GM21723 (cell line): ENCODE measurements at regions not wholly inside any gene's neighbourhood (a gene's known extent, or its start where the extent isn't known, plus 50 kb on each side); places are given as distances from the start of the nearest gene placed in this dataset.

Experiments
- ATAC-seq: cut with Tn5 transposase; IDR thresholded peaks from one replicate; pipeline ENCODE4 v1.9.1; 2021; ENCODE audit warnings: mild to moderate bottlenecking, moderate library complexity; ENCODE audit not compliant: unreplicated experiment

DNA sequence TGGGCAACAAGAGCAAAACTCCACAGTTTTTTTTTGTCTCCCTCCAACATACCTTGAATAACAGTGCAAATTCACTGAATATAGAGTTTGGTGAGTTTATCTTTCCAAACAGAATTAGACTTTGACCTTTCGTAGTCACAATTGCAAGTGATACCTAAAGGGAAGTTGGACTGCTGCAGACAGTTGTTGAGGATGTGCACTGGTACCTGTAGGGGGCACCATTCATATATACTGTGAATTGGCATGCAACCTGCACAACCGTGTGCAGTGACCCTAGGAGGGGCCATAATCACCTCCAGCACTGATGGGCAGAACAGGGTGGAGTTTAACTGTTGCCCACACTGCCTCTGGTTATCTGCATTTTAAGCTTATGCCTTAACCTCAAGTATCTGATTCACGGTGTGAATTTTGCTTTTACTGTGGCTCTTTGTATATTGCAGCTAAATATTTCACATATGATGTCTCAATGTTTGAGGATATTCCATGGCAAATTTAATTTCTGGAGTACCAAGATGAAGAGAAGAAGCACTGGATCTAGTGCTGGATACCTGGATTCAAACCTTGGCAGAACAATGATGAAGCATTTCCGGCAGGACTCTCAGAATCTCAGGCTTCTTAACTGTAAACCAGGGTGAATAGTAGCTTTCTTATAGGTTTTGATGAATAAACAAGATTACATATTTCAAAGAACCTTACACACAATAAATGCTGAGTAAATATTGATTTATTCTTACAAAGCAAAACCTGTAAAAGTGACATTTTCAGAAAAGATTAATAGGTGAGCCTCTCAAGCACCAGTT lies 144.3 kb downstream of the ACTBL2 start:
- ATAC-seq = peak; percentile 70

DNA sequence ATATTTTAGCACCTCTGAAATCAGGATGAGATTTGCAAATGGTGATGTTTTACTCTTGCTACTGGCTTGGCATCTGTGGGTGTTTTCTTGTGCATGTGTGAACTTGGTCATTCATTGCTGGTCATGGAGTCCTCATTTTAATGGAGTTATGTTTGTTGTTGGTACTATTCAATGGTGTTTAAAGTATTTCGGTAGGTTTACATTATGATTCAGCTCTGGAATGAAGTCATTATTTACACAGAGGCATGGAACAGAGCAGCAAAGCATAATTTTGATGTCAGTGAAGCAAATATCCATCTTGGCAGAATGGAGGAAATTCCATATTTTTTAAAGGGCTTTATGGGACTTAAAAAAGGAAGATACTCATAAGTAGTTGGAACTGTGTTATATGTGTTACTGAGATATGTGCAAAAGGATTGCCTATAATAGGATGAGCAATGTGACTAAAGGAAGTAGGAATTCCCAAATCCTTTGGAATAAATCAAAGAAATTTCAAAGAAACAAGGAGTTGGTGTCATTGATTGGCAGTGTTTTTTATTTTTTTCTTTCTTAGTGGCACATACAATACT lies 147.4 kb downstream of the ACTBL2 start:
- no peak for ATAC-seq

DNA sequence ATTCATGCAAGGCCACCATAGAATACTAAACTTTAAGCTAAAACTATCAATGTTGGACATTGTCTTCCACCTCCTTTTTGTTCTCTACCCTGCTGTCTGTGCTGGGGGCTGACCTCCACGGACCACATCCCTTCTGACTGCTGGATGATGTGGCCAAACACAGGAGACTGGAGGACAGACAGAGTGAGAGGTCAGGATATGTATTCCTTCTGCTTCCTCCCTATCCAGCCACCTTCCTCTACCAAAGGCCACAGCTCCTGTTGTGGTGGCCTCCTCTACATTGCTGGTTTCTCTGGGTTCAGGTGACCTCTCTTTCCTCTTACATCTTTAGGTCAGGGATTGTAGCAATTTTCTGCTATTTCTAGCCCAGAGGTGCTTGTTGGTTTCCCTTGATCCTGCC lies 148.1 kb downstream of the ACTBL2 start:
- ATAC-seq = no peak

DNA sequence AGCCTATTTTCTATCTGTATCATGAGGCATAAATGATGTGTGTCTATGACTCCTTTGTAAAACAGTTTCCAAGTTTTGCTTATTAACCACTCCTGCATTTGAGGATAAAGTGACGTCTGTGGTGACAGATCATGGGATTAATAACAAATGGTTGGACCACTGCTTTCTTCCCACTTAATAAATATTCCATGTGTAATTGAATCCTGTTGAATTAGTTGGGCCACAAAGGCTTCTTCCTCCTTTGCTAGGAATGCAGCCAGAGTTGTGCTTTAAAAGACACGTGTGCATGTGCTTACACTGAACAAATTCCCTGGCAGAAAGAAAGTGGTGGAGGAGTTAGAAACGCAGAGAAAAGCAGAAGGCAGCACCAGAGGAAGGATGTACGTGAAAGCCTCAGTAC lies 150.2 kb downstream of the ACTBL2 start:
- no peak for ATAC-seq

DNA sequence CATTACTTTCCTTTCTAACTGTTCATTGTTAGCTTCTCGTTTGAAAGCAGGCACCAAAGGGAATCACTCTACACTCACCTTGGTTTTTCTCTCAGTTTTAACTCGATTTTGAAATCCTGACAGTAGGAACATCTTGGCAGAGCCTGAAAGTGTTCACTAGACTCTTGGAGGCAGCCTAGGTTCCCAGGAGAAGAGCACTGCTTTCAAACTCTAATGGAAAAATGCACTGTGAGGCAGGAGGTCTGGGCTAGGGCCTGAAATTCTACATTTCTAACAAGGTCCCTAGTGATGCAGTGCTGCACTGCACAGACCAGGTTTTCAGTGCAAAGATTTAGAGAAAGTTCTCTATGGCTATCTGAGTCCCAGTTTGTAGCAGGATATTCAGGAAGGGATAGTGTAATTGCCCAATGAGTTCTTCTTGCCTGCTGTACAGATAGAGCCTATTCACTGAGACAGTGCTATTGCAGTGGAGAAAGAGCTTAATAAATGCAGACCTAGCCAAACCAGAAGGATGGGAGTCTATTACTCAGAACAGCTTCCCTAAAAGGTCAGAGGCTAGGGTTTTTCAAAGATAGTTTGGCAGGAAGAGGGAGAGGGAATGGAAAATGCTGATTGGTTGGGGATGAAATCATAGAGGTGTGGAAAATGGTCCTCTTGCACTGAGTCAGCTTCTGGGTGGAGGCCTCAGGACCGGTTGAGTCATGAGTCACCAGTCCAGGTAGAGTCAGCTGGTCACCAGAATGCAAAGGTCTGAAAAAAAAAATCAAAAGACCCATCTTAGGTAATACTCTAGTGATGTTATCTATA lies 153.9 kb downstream of the GPBP1 start:
- no peak for ATAC-seq

DNA sequence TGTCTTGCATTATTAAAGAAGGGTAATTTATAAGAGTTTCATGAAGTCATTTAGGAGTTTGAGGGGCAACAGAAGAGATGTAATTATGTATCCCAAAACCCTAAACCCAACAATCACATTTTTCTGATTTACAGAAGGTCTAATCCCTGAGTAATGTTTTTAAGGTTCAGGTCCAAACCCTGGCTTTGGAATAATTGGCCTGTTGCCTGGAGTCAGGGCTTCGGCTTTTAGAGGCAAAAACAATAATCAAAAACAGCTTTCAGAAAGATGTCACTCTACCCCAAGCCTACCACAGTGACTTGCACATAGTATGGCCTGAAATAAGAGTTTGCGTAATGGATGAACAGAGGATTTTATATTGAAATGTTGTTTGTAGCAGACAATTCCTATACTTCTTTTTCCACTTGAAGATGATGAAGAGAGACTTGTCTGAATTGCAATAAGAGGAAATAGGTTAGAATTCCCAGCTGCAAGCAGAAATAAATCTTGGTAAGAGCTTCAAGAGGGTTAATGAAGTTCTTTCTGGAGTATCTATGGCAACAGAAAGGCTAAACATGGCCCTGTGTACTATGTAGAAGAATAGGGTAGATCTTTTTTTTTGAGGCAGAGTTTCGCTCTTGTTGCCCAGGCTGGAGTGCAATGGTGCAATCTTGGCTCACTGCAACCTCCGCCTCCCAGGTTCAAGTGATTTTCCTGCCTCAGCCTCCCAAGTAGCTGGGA lies 152.0 kb downstream of the GPBP1 start:
- ATAC-seq = no peak

DNA sequence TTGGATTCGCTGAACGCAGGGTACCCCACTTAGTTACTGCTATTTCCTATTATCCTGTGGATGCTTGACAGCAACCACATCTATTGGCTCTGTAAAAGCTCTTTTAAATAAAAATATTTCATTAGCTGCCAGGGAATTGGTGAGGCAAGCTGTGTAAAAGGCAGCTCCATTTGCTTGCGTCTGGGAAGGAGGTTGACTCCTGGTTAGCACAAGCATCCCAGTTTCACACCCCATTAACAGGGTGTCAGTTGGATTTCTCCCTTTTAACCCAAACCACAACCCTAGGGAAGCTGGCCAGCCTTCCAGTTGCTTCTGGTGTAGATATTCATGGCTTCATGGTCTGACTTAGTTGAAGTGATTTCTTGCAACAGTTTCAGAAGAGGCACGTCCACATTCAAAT lies 151.0 kb downstream of the GPBP1 start:
- ATAC-seq = no peak

DNA sequence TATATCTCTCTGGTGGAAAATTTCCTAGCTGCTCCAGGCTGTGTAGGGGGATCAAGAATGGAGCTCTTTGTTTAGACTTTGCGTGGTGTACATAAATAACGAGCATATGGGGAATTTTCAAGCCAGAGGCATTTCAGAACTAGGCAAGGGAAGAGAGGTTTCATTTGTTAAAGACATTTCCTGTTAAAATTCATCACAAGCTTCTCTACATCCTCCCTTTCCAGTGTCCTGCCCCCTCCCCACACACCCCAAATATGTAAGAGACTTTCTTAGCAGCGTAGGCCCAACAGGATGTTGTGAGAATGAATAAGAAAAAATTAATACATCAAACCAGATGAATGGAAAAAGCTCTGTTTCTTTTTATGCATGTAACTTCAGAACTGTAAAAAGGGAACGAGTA lies 150.3 kb downstream of the GPBP1 start:
- no peak for ATAC-seq

DNA sequence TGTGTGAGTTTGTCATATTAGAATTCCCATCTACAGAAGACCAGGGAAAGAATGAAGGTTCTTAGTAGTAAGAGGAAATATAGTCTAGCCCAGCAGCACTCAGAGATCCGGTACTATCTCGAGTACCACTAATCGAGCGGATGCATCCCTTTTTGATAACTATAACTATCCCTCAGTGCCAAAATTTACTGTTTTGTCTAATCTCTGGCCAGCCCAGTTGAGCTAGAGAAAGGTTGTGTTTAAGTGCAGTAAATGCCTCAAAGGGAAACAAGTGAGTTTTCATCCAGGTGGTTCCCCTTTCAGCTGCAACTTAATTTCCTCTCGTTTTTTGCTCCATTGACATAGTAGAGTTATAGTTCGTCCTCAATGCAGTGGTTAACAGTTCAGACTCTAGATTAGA lies 146.7 kb downstream of the GPBP1 start:
- no peak for ATAC-seq

DNA sequence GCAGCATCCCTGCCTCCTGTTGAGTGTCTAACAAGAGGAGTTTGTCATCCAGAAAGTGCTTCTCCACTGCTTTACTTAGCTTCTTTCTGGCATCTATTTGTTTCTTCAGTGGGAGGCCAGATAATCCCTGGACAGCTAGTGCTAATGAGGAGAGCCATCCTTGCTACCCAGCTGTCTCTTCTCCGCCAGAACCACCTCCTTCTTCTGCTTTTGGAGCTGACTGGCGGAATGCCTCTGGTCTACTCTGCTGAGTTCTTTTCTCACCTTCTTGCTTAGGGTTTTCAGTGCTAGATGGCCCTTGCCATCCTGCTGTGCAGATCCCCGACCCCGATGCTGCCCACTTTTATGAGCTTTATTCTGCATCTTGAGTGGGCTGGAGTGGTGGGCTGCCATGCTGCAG lies 145.8 kb downstream of the GPBP1 start:
- ATAC-seq = no peak

DNA sequence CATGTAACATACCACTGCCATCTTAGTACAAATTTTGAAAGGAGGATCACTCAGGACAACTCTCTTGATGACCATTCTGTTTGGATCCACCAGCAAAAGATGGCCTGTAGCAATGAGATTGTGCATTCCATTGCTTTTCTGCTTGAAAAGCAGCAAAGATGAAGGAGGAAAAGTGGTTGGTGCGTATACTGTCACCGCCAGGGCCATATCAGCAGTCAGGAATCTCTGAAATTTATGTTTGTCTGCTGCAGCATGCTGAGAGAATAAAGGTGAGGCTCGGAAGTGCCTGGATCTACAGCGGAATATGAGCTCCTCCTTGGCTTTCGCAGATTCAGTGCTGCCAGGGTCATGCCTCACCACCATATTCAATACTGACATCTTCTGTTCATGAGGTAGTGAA lies 144.4 kb downstream of the GPBP1 start:
- ATAC-seq = no peak

DNA sequence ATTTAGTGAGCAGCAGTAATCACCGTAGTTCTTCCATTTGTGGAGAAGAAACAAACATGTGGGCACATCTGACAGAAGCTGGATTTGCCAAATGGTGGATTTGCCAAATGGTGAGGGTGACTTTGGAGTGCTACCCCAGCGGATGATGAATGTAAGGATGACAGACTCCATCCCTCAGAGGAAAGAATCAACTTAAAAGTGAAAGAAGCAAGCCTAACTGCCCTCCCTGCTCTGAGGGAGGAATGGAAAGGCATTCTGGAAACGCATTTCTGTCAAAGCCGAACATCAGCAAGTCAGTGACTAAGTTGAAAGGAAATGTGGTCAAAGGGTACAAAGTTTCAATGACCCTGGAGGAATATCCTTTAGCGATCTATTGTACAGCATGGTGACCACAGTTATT lies 143.5 kb downstream of the GPBP1 start:
- ATAC-seq = no peak

DNA sequence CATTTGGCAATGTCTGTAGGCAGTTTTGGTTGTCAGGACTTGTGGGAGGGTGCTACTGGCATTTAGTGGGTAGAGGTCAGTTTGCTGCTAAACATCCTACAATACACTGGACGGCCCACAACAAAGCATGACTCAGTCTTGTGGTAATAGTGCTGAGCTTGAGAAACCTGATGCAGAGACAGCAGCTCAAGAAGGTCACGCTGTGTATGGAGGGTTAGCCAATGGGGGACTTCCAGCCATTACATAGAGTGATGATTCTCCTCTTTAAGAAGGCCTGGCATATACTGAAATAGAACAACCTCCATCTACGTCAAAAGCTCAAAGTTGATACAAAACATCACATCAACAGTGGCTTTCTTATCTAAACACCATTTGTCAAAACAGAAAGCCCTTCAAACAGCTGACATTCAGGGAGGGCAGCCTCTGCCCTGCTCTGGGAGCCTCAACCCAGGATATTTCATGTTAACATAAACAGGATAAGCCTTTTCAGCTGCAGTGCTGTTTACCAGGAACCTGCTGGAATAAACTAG lies 143.0 kb downstream of the GPBP1 start:
- ATAC-seq = no peak

DNA sequence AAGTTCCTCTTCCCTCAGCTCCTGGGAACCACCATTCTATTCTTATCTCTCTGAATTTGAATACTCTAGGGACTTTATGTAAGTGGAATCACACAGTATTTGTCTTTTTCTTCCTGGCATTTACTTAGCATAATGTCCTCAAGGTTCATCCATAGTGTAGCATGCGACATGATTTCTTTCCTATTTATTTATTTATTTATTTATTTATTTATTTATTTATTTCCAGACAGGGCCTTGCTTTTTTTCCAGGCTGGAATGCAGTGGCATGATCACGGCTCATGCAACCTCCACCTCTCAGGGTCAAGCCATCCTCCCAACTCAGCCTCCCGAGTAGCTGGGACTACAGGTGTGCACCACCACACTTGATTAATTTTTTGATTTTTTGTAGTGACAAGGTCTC lies 142.1 kb downstream of the GPBP1 start:
- no peak for ATAC-seq
